ENCODE measurements at regions not wholly inside any gene's neighbourhood (a gene's known extent, or its start where the extent isn't known, plus 50 kb on each side); places are given as distances from the start of the nearest gene placed in this dataset.

DNA sequence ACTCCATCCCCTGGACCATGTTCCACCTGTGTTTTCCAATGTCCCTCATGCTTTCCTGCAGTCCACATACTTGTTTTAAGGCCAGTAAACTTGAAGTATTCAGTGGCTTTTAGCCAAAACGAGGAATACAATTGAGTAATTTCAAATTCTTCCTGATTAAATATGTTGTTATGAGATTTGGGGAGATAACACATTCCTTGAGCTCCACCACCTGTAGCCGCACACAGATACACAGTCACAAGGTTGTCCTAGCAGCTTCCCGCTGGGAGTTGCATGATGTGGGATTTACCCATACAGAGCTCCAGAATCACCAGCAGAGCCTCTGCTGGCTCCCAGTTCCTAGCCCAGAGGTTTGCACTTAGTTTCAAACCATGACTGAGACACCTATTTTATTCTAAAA lies 53.6 kb upstream of the FRY start:
- TF ChIP-seq, protein P1, sequence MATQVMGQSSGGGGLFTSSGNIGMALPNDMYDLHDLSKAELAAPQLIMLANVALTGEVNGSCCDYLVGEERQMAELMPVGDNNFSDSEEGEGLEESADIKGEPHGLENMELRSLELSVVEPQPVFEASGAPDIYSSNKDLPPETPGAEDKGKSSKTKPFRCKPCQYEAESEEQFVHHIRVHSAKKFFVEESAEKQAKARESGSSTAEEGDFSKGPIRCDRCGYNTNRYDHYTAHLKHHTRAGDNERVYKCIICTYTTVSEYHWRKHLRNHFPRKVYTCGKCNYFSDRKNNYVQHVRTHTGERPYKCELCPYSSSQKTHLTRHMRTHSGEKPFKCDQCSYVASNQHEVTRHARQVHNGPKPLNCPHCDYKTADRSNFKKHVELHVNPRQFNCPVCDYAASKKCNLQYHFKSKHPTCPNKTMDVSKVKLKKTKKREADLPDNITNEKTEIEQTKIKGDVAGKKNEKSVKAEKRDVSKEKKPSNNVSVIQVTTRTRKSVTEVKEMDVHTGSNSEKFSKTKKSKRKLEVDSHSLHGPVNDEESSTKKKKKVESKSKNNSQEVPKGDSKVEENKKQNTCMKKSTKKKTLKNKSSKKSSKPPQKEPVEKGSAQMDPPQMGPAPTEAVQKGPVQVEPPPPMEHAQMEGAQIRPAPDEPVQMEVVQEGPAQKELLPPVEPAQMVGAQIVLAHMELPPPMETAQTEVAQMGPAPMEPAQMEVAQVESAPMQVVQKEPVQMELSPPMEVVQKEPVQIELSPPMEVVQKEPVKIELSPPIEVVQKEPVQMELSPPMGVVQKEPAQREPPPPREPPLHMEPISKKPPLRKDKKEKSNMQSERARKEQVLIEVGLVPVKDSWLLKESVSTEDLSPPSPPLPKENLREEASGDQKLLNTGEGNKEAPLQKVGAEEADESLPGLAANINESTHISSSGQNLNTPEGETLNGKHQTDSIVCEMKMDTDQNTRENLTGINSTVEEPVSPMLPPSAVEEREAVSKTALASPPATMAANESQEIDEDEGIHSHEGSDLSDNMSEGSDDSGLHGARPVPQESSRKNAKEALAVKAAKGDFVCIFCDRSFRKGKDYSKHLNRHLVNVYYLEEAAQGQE (IDR thresholded peaks at IDR 0.05; ENCODE audit: low read depth, low read length) = no peak
- TF ChIP-seq CHD2 (IDR thresholded peaks at IDR 0.05; ENCODE audit: low read length, partially characterized antibody) (no peak), RAD21 (IDR thresholded peaks at IDR 0.05; ENCODE audit: low read length) (no peak), SIN3A (IDR thresholded peaks at IDR 0.05; ENCODE audit: borderline replicate concordance, low read depth, low read length) (no peak), TAF1 (IDR thresholded peaks at IDR 0.05; ENCODE audit: borderline replicate concordance, low read depth, low read length) (no peak), FOSL2 (IDR thresholded peaks at IDR 0.05; ENCODE audit: borderline replicate concordance, low read depth) (no peak), NRF1 (IDR thresholded peaks at IDR 0.05; ENCODE audit: low read depth, low read length) (no peak), POLR2AphosphoS5 (IDR thresholded peaks at IDR 0.05; ENCODE audit: low read depth, low read length) (no peak)
- TF ChIP-seq, protein P2, sequence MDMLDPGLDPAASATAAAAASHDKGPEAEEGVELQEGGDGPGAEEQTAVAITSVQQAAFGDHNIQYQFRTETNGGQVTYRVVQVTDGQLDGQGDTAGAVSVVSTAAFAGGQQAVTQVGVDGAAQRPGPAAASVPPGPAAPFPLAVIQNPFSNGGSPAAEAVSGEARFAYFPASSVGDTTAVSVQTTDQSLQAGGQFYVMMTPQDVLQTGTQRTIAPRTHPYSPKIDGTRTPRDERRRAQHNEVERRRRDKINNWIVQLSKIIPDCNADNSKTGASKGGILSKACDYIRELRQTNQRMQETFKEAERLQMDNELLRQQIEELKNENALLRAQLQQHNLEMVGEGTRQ (IDR thresholded peaks at IDR 0.05; ENCODE audit: borderline replicate concordance, low read depth, low read length) = no peak
- TF ChIP-seq, protein P3, sequence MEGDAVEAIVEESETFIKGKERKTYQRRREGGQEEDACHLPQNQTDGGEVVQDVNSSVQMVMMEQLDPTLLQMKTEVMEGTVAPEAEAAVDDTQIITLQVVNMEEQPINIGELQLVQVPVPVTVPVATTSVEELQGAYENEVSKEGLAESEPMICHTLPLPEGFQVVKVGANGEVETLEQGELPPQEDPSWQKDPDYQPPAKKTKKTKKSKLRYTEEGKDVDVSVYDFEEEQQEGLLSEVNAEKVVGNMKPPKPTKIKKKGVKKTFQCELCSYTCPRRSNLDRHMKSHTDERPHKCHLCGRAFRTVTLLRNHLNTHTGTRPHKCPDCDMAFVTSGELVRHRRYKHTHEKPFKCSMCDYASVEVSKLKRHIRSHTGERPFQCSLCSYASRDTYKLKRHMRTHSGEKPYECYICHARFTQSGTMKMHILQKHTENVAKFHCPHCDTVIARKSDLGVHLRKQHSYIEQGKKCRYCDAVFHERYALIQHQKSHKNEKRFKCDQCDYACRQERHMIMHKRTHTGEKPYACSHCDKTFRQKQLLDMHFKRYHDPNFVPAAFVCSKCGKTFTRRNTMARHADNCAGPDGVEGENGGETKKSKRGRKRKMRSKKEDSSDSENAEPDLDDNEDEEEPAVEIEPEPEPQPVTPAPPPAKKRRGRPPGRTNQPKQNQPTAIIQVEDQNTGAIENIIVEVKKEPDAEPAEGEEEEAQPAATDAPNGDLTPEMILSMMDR (IDR thresholded peaks at IDR 0.05) = no peak
